GM21423 (cell line): ENCODE measurements at regions not wholly inside any gene's neighbourhood (a gene's known extent, or its start where the extent isn't known, plus 50 kb on each side); places are given as distances from the start of the nearest gene placed in this dataset.
"Not testable (repeated sequence)": the region's sequence is repeated elsewhere in the genome, so short reads cannot be mapped to it uniquely, and the experiment has no call there.

Experiments
- ATAC-seq: cut with Tn5 transposase; IDR thresholded peaks from one replicate; pipeline ENCODE4 v1.9.1; 2021; ENCODE audit warnings: mild to moderate bottlenecking, moderate library complexity; ENCODE audit not compliant: unreplicated experiment

- no peak for ATAC-seq
Observed at GRCh38 chr12:131634037-131634436, 76.9 kb upstream of the SFSWAP start.

DNA sequence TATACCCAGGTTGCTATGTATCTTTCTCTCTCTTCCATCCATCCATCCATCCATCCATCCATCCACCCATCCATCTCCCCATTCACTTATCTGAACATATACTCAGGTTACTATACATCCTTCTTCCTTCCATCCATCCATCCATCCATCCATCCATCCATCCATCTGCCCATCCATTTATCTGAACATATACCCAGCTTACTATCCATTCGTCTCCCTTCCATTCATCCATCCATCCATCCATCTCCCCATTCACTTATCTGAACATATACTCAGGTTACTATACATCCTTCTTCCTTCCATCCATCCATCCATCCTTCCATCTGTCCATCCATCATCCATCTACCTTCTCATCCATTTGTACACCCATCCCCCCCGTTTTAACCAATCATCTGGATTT, 75.9 kb upstream of the SFSWAP start:
- not testable (repeated sequence) for ATAC-seq

- ATAC-seq, result no peak
Observed at GRCh38 chr12:131635491-131636122, 75.3 kb upstream of the SFSWAP start.

DNA sequence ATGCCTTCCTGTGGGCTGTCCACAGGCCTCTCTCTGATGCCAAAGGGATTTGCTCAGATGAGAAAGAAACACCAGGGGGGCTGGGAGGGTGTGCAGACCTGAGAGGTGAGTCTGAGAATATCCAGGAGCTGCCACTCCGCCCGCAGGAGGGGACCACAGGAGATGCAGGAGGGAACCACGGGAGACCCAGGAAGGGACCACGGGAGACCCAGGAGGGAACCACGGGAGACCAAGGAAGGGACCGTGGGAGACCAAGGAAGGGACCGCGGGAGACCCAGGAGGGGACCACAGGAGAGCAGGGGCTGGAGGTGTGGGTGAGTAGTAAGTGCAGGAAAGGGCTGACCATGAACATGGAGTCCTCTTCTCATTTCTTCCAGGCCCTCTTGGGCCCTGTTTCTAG, 74.6 kb upstream of the SFSWAP start:
- ATAC-seq, result no peak

- no peak for ATAC-seq
Observed at GRCh38 chr12:131636940-131637750, 73.7 kb upstream of the SFSWAP start.

- no peak for ATAC-seq
Observed at GRCh38 chr12:131637986-131638385, 72.9 kb upstream of the SFSWAP start.

GRCh38 chr12:131639270-131639940, 71.5 kb upstream of the SFSWAP start:
- ATAC-seq, result no peak

- ATAC-seq, result no peak
Observed at GRCh38 chr12:131640525-131640924, 70.4 kb upstream of the SFSWAP start.

DNA sequence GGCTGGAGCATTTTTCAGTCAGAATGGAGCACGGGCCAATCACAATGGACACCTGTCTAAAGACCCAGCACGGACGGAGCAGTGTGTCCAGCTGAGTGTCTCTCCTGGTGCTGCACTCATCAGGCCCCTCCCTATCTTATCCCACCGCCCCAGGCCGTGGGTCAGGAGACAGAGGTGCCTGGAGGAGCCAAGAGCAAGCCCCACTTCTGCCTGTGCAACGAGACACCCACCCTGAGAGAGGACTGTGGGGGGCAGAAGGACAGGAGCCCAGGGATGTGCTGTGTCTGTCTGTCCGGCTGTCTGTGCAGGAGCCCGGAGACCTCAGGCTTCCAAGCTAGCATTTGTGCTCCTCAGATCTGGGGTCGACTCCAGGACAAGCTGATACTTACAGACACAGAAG, 69.6 kb upstream of the SFSWAP start:
- ATAC-seq, result no peak

DNA sequence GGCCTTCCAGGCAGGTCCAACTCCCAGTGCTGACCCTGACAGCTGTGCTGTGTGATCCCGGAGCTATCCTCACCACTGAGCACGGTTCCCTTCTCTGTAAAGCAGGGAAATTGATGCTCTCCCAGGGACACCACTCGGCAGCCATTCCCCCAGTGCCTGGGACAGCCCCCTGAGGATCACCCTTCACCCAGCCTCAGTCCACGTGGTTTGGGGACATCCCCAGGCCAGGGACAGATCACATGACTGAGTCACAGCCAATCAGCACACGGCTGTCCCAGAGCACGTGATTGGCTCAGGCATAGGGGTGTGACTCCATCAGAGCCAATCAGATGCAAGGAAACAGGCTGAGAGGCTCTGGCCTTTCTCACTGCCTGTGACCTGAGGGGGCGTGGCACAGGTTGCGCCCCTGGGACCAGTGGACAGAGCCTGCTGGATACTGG, 68.8 kb upstream of the SFSWAP start:
- ATAC-seq, result no peak

GRCh38 chr12:131642771-131643170, 68.1 kb upstream of the SFSWAP start:
- no peak for ATAC-seq

DNA sequence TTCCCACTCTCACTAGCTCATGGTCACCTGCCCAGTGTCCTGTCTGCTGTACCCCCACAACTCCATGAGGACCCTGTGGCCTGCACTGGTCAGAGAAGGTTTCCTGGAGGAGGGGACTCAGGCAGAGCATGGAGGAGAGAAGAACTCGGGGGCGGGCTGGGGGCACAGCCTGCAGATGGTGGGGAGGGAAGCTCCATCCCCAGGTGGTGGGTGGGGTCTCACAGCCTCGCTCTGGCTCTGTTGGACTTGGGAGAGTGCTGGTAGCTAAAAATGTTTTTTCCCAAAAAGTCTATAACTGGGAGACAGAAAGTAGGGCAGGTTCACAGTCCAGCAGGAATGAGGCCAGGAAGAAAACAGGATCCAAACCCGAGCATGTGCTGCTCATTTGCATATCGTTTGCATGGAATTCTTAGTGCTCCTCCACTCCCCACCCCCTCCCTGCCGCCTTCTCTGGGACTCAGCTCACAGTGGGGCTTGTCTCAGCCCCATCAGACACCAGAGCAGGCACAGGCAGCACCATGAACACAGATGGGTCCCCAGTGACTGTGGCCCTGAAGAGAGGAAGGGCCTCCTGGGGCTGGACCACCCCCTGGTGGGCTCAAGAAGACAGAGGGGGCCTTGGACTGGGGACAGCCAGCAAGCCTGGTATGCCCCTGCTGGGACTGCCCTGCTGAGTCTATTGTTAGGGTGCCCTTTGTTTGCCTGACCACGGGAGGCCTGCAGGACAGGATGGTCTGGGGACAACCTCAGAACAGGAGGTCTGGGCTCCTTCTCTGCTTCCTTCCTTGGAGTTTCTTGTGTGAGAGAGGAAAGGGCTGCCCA, 67.0 kb upstream of the SFSWAP start:
- no peak for ATAC-seq

- no peak for ATAC-seq
Observed at GRCh38 chr12:131644481-131644880, 66.4 kb upstream of the SFSWAP start.

GRCh38 chr12:131644917-131645316, 66.0 kb upstream of the SFSWAP start:
- ATAC-seq, result not testable (repeated sequence)

- ATAC-seq, result not testable (repeated sequence)
Observed at GRCh38 chr12:131645557-131645956, 65.3 kb upstream of the SFSWAP start.

- ATAC-seq, result not testable (repeated sequence)
Observed at GRCh38 chr12:131646444-131646843, 64.4 kb upstream of the SFSWAP start.

GRCh38 chr12:131647667-131648066, 63.2 kb upstream of the SFSWAP start:
- ATAC-seq, result no peak

GRCh38 chr12:131655469-131656174, 55.3 kb upstream of the SFSWAP start:
- ATAC-seq, result not testable (repeated sequence)

GRCh38 chr12:131656796-131657195, 54.1 kb upstream of the SFSWAP start:
- not testable (repeated sequence) for ATAC-seq

GRCh38 chr12:131658605-131659004, 52.3 kb upstream of the SFSWAP start:
- not testable (repeated sequence) for ATAC-seq
